Kasumi-1 (cell line): ENCODE measurements at regions not wholly inside any gene's neighbourhood (a gene's known extent, or its start where the extent isn't known, plus 50 kb on each side); places are given as distances from the start of the nearest gene placed in this dataset.
"Not testable (repeated sequence)": the region's sequence is repeated elsewhere in the genome, so short reads cannot be mapped to it uniquely, and the experiment has no call there.

Source experiments
- DNase-seq, 2 experiments: peaks; one replicate each; lab custom pipeline; 2025; lab: John Stamatoyannopoulos, UW

DNA sequence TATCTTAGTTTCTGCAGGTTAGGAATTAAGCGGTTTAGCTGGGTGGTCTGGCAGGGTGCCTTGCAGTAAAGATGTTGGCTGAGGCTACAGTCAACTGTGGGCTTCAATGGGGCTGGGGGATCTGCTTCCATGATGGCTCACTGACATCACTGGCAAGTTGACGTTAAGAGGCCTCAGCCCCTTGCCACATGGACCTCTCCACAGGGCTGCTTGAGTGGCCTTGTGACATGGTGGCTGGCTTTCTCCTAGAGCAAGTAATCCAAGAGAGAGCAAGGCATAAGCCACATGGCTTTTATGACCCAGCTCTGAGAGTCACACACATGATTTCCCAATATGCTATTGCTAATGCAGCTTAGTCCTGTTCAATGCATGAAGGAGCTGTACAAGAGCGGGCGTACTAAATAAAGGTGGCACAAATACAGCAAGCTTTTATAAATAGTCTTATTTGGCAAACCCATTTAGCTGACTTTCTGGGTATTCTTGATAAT, 109.1 kb downstream of the SEPTIN7 start:
- DNase-seq: no peak

- DNase-seq: not testable (repeated sequence)
These were observed 109.8 kb downstream of the SEPTIN7 start for GRCh38 chr7:35910621-35911020.

DNA sequence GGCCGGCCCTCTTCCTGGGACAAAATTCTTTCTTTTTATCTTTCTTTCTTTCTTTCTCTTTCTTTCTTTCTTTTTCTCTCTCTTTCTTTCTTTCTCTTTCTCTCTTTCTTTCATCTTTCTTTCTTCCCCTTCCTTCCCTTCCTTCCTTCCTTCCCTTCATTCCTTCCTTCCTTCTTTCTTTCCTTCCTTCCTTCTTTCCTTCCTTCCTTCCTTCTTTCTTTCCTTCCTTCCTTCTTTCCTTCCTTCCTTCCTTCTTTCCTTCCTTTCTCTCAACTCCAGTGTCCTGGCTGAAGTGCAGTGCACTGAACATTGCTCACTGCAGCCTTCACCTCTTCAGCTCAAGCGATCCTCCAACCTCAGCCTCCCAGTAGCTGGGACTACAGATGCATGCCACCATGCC, 112.5 kb downstream of the SEPTIN7 start:
- DNase-seq: not testable (repeated sequence)

DNA sequence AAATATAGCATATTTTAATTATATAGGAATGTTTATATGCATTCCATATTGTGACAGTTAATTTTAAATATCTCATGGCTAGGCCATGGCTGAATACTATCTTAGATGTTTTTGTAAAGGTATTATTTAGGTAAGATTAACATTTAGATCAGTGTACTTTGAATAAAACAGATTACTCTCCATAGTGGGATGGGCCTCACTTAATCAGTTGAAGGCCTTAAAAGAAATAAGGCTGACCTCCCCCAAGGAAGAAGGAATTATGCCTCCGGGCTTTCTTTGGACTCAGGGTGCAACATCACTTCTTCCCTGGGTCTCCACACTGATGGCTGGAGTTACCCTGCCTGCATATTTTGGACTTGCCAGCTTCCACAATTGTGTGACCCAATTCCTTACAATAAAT, 113.4 kb downstream of the SEPTIN7 start:
- DNase-seq: not testable (repeated sequence)

GRCh38 chr7:35915247-35915955, 114.5 kb downstream of the SEPTIN7 start:
- not testable (repeated sequence) for DNase-seq

DNA sequence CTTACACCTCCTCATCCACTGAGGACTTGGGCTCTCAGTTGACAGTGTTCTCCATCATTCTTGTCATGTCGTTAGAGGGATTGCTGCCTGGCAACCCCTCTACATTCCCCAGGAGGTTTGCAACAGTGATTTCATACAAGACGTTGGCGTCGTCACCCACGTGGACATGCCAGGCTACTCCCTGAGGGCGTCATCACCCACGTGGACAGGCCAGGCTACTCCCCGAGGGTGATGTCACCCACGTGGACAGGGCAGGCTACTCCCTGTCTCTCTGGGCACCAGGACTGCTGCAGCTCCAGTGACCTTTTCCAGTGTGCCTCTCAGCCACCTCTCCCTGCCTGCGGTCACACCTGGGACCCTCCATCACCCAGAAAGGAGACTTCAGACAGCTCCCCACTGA, 117.4 kb downstream of the SEPTIN7 start:
- not testable (repeated sequence) for DNase-seq

- DNase-seq: not testable (repeated sequence)
These were observed 118.8 kb downstream of the SEPTIN7 start for GRCh38 chr7:35919607-35920006.

DNA sequence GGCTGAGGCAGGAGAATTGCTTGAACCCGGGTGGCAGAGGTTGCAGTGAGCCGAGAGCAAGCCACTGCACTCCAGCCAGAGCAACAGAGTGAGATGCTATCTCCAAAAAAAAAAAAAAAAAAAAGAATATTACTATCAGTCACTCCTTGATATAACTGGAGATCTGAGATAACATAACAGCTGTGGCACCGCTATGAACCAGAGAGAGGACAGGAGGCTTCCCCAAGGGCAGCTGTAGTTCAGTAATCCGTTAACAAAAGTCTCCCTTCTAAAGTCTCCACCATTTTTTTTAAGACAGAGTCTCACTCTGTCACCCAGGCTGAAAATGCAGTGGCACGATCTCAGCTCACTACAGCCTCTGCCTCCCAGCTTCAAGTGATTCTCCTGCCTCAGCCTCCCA, 120.5 kb downstream of the SEPTIN7 start:
- not testable (repeated sequence) for DNase-seq

- DNase-seq: not testable (repeated sequence)
These were observed 123.8 kb downstream of the SEPTIN7 start for GRCh38 chr7:35924668-35925067.

DNA sequence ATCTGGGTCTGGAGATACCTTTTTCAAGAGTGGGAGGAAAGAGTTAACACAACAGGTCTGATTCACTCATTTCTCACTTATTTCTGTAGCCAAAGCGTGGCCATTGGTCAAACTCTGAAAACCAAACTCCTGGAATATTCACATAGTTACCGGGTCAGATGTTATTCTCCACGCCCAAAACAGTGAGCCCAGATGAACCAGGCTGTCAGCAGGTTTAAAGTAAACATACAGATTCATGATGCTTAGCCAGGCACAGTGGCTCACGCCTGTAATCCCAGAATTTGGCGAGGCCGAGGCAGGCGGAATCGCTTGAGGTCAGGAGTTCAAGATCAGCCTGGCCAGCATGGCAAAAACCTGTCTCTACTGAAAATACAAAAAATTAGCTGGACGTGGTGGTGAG, 126.1 kb downstream of the SEPTIN7 start:
- DNase-seq: not testable (repeated sequence)

DNA sequence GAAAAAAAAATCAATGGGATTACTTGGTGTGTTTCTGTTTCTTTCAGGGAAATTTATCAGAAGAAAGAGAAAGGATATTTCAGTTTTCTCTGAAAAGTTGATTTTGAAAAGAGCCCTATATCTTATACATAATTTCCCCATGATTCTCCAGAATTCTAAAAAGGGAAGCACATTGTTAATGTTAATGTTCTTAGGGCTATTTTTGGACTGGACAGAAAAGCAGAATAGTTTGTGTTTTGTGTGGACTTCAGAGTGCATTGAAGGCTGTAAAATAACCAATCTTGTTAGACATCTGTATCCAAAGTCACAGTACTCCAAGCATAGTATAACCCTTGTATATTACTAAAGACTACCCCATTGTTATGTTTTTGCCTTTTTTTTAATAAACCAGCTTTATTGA, 130.3 kb downstream of the SEPTIN7 start:
- DNase-seq: not testable (repeated sequence)

DNA sequence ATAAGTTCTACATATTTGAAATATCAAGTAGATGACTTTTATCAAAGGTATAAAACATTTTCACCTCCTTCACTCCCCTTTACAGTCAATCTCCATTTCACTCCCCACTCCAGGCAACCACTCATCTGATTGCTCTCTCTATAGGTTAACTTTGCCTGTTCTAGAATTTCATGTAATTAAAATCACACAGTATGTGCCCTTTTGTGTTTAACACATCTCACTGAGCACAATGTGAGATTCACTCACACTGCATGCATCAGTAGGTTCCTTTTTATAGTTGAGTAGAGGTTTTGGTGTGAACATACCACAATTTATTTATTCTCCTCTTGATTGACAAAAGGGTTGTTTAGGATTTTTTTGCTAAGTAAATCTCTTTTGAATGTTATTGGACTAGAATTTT, 130.7 kb downstream of the SEPTIN7 start:
- DNase-seq: not testable (repeated sequence)

DNA sequence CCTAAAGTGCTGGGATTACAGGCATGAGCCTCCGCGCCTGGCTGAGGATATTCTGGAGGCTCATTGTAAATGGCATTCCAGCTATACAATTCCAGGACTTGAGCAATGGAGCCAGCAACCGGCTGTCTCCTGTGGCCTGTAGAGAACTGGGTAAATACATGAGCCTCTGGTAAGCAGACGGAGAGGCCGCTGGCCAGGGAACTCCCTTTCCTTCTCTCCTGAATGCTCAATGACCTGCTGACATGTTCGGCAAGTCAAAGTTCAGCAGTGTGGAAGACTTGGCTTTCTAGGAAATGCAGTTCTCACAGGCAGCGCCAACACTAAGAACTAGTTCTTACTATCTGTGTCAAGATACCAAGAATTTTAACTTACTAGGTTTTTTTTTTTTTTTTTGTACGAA, 139.8 kb downstream of the SEPTIN7 start:
- not testable (repeated sequence) for DNase-seq

DNA sequence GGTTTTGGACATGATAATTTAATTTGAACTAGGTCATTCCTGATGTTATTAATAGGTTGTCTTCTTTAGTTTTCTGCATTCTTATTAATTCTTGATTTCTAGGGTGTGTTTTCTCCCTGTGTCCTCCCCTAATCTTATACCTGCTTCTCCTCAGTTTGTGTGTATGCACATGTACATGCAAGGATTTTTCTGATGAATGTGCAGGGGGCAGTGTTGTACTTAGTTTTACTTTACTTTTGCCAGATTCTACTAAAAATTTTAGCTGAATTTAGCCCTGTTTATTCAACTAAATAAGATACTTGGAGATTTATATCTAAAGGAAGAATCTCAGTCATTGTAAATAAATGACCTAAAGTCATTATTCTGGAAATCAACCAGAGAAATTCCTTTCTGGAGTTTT, 144.8 kb downstream of the SEPTIN7 start:
- DNase-seq: peak in 1 of 2 experiments; percentile 13

DNA sequence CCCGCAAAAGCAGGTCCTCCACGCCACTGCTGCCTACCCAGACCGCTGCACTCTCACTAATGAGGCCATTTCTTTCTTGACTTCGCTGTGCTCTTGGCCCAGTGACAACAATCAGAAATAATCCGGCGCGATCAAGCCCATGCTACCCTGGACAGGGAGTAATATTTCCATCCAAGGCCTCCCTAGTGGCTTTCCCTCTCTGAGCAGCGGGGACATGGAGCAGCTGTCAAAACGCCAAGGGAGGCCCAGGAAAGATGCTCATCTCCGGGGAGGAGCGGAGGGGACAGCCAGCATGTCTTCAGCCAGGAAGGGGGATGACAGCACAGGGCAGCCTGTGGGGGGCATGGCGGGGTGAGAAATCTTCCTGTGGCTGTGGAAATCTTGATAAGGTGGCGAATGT, 154.9 kb downstream of the SEPTIN7 start:
- not testable (repeated sequence) for DNase-seq

- DNase-seq: not testable (repeated sequence)
These were observed 156.1 kb downstream of the SEPTIN7 start for GRCh38 chr7:35956988-35957387.

GRCh38 chr7:35961260-35961659, 160.4 kb downstream of the SEPTIN7 start:
- DNase-seq: not testable (repeated sequence)

- DNase-seq: not testable (repeated sequence)
These were observed 161.8 kb downstream of the SEPTIN7 start for GRCh38 chr7:35962607-35963006.

- DNase-seq: no peak
These were observed 166.7 kb downstream of the SEPTIN7 start for GRCh38 chr7:35967366-35968139.

DNA sequence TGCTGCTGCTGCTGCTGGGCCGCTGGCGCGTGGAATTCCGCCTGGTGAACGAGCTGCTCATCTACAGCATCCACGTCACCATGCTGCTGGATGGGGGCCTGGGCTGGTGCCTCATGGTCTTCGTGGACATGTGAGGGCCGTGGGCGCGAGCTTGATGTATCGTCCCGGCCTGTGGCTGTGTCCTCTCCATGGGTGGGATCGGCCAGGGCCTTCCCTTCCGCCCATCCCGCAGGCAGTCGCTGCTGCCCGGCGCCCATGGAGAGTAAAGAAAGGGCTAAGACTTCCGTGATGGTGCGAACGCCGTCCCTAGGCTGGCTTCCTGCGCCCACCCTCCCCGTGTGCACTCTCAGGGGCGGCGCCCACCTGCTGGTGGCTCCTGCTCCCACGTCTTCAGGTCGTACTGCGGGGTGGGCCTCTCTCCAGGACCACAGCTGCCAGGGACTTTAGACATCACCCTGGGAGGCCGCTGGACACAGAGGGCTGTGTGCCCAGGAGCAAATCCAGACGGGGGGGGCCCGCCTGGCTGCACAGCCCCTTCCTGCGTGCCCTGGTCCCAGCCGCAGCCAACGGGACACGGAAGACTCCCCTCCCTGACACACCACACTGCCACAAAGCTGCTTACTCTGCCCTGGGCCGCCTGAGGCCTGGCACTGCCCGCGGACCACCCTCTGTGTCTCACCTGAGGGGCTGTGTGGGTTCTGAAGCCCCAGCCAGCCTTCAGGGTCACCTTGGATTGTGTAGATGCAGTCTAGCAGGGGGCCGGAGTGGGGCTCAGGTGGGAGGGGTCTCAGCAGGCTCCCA, 167.5 kb downstream of the SEPTIN7 start:
- no peak for DNase-seq

GRCh38 chr7:35969066-35969465, 168.2 kb downstream of the SEPTIN7 start:
- DNase-seq: no peak

DNA sequence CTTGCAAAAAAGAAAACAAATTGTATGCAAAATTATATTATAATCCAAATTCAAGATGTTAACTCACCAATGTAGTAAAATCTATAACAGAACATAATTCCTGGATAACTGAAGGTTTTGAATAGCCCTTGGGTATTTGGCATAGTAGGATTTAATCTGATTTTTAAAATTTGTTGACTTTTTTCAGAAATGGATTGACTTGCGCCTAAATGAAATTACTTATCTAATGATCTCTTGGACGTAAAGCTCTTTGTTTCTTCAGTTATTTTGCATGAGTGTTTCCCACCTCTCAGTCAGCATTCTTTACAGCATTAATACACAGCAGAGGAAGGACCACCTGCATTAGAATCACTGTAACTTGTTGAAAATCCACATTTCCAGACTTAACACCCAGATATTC, 169.6 kb downstream of the SEPTIN7 start:
- no peak for DNase-seq
